Panc1 (cell line): ENCODE measurements at regions not wholly inside any gene's neighbourhood (a gene's known extent, or its start where the extent isn't known, plus 50 kb on each side); places are given as distances from the start of the nearest gene placed in this dataset.

Experiments
- ATAC-seq: fragments of 200-7000 bp; cut with Tn5 transposase; 2 replicates; pipeline ENCODE4 v1.9.1; 2020; ENCODE audit warnings: mild to moderate bottlenecking, moderate library complexity
- BruUV-seq: library from RNA; stranded (reverse); fragments of 400-500 nt; replicated peaks from 2 replicates; lab custom pipeline; 2021; lab: Mats Ljungman, UMichigan
- CTCF ChIA-PET: fragments of 300-600 bp; sonication (Branson Sonifier 250); formaldehyde crosslinking; loops from one replicate; lab custom pipeline; 2022; ENCODE audit warnings: antibody characterized with exemption; lab: Charles Lee
- POLR2A ChIA-PET: fragments of 300-600 bp; sonication (Branson Sonifier 250); formaldehyde crosslinking; loops from one replicate; lab custom pipeline; 2022; ENCODE audit warnings: antibody characterized with exemption; lab: Charles Lee
- DNase-seq: peaks from one replicate; pipeline ENCODE4 v3.0.0-alpha.2; 2010; ENCODE audit warnings: low read depth, low spot score
- H3K27ac ChIP-seq: 2 replicates; pipeline ENCODE4 v1.5.1; 2011; ENCODE audit warnings: mild to moderate bottlenecking, low read length, inconsistent platforms
- H3K27me3 ChIP-seq: fragments of 200-500 bp; sonication (Bioruptor generic); 2 replicates; pipeline ENCODE4 v1.6.0; 2014; ENCODE audit warnings: low read length, inconsistent platforms; ENCODE audit not compliant: control insufficient read depth, insufficient read depth
- H3K36me3 ChIP-seq: fragments of 200-500 bp; sonication (Bioruptor generic); 2 replicates; pipeline ENCODE4 v1.5.1; 2014; ENCODE audit warnings: inconsistent platforms, mild to moderate bottlenecking, low read length, moderate library complexity; ENCODE audit not compliant: control insufficient read depth, insufficient read depth
- H3K4me1 ChIP-seq: 2 replicates; pipeline ENCODE4 v1.5.1; 2011; ENCODE audit warnings: inconsistent platforms, mild to moderate bottlenecking, low read length, moderate library complexity; ENCODE audit not compliant: control insufficient read depth, insufficient read depth
- H3K4me3 ChIP-seq, 2 experiments: 2 replicates each; pipeline ENCODE4 v1.5.1; 2011 to 2012; ENCODE audit warnings: low read depth in 2 of 2, low read length in 2 of 2, mild to moderate bottlenecking in 2 of 2, inconsistent platforms in 1 of 2, moderate library complexity in 1 of 2
- H3K9me3 ChIP-seq: fragments of 200-500 bp; sonication (Bioruptor generic); 2 replicates; pipeline ENCODE4 v1.5.1; 2014; ENCODE audit warnings: low read depth, mild to moderate bottlenecking, inconsistent platforms, low read length, moderate library complexity; ENCODE audit not compliant: control insufficient read depth, insufficient read depth
- CTCF ChIP-seq: fragments of 450-650 bp; IDR thresholded peaks from 2 replicates; pipeline ENCODE4 v1.5.1; 2017; ENCODE audit warnings: mild to moderate bottlenecking
- POLR2AphosphoS5 ChIP-seq: IDR thresholded peaks from 2 replicates; pipeline ENCODE4 v1.6.1; 2012; ENCODE audit warnings: mild to moderate bottlenecking, low read depth, low read length, moderate library complexity
- REST ChIP-seq, 2 experiments: IDR thresholded peaks; 2 replicates each; pipeline ENCODE4 v1.6.1; 2011 to 2012; ENCODE audit warnings: low read depth in 2 of 2, control low read depth in 1 of 2, low read length in 1 of 2, mild to moderate bottlenecking in 1 of 2, moderate library complexity in 1 of 2; ENCODE audit not compliant: insufficient read depth in 1 of 2
- SIN3A ChIP-seq: IDR thresholded peaks from 2 replicates; pipeline ENCODE4 v1.6.1; 2012; ENCODE audit warnings: low read depth, mild to moderate bottlenecking, low read length, moderate library complexity, borderline replicate concordance; ENCODE audit not compliant: insufficient read depth
- TCF7L2 ChIP-seq: IDR thresholded peaks from 2 replicates; pipeline ENCODE4 v1.6.1; 2011; ENCODE audit warnings: mild to moderate bottlenecking, low read depth, low read length, inconsistent platforms
- in situ Hi-C: cut with HindIII; loops from 2 replicates; pipeline ENCODE4 v1.10.0; 2016; ENCODE audit warnings: low sequenced_read_pairs, low pct_unique_long_range_greater_than_20kb
- intact Hi-C: fragments of 100-400 bp; cut with micrococcal nuclease; formaldehyde crosslinking; loops from one replicate; pipeline ENCODE4 v1.10.0; 2022; ENCODE audit not compliant: unreplicated experiment

- no peaks in the 10 kb centered on the region for H3K36me3 ChIP-seq
- ATAC-seq (no peak), DNase-seq (no peak)
- TF ChIP-seq REST (IDR thresholded peaks at IDR 0.05; ENCODE audit: insufficient read depth in 1 of 2, low read depth in 2 of 2, low read length in 1 of 2) (no peak), SIN3A (no peak), POLR2AphosphoS5 (no peak), CTCF (no peak), TCF7L2 (no peak)
- intact Hi-C loops (no loop called here), in situ Hi-C loops (no loop called here)
- H3K27me3 ChIP-seq, result no peaks in the 10 kb centered on the region
- H3K9me3 ChIP-seq, result no peaks in the 10 kb centered on the region
- H3K4me1 ChIP-seq, result no peaks in the 10 kb centered on the region
- POLR2A ChIA-PET, result no interaction called here
- H3K27ac ChIP-seq, result no peak overlapping the region
- CTCF ChIA-PET, result interaction anchor here (0.6 kb wide), 1 partner anchor 42 kb away, joined by 3 read pairs; no protein-coding TSS in a partner anchor
- no TSS peak for BruUV-seq
- no peak overlapping the region for H3K4me3 ChIP-seq
Measured at GRCh38 chr9:79247021-79247420, 324.7 kb upstream of the TLE4 start.

DNA sequence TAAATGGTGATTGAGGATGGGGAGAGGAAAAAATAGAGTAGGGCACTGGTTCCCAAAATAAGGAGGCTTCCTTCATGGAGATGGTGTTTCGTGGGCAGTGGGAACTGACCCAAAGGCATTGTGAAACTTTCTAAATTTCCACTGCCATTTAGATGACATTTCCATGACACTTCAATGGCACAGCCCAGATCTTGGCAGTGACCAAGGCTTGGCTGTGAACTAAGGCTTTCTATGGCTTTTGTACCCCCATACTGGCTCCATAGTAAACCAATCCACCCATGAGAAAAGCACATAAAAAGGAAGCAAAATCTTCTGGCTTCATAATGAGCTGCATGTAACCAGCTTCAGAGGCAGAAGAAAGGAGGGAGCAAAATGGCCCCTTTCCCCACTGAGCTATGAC lies 321.0 kb upstream of the TLE4 start:
- POLR2A ChIA-PET, result no interaction called here
- H3K27me3 ChIP-seq, result no peaks in the 10 kb centered on the region

More for the DNA sequence above, 321.0 kb upstream of the TLE4 start:
- no peak for DNase-seq
- no peak for ATAC-seq
- in situ Hi-C loops (no loop called here), intact Hi-C loops (no loop called here)
- no peak for TF ChIP-seq CTCF
- TF ChIP-seq POLR2AphosphoS5, result no peak
- no peak for TF ChIP-seq REST (IDR thresholded peaks at IDR 0.05; ENCODE audit: insufficient read depth in 1 of 2, low read depth in 2 of 2, low read length in 1 of 2)
- TF ChIP-seq SIN3A, result no peak
- no peak for TF ChIP-seq TCF7L2
- Histone ChIP-seq H3K4me3 (no peak overlapping the region), H3K4me1 (no peaks in the 10 kb centered on the region), H3K9me3 (no peaks in the 10 kb centered on the region), H3K27ac (no peak overlapping the region), H3K36me3 (no peaks in the 10 kb centered on the region)
- CTCF ChIA-PET, result no interaction called here
- BruUV-seq, result no TSS peak
